Endothelial cell of umbilical vein (primary cell): ENCODE measurements at regions not wholly inside any gene's neighbourhood (a gene's known extent, or its start where the extent isn't known, plus 50 kb on each side); places are given as distances from the start of the nearest gene placed in this dataset.

Experiments used
- BruUV-seq: library from RNA; stranded (reverse); fragments of 400-500 nt; replicated peaks from 2 replicates; lab custom pipeline; 2021; lab: Mats Ljungman, UMichigan
- CTCF ChIA-PET: fragments of 300-600, 350-600 bp; sonication (Branson Sonifier 250); formaldehyde crosslinking; loops from one replicate; lab custom pipeline; 2021; ENCODE audit warnings: antibody characterized with exemption, inconsistent platforms; lab: Charles Lee
- POLR2A ChIA-PET: fragments of 300-600, 350-600 bp; sonication (Branson Sonifier 250); formaldehyde crosslinking; loops from one replicate; lab custom pipeline; 2021; ENCODE audit warnings: antibody characterized with exemption, inconsistent platforms; lab: Charles Lee
- DNase-seq: peaks from one replicate; pipeline ENCODE4 v3.0.0-alpha.2; 2011; ENCODE audit warnings: low read depth, low spot score
- FAIRE-seq: peaks from 2 replicates; lab custom pipeline; 2011; peaks lifted over from hg19 to GRCh38; lab: Jason Lieb, UNC
- H2AFZ ChIP-seq: 2 replicates; pipeline ENCODE4 v1.6.0; 2012; ENCODE audit warnings: low read depth, low read length, control low read depth, inconsistent platforms
- H3K27ac ChIP-seq: 2 replicates; pipeline ENCODE4 v1.5.1; 2011; ENCODE audit warnings: low read depth, mild to moderate bottlenecking, control low read depth, low read length, moderate library complexity; ENCODE audit not compliant: insufficient read depth
- H3K27me3 ChIP-seq, 2 experiments: 2 replicates each; pipeline versions ENCODE4 v1.6.0 to v1.6.1; 2011; ENCODE audit warnings: low read length in 2 of 2, mixed read lengths in 1 of 2; ENCODE audit not compliant: control insufficient read depth in 2 of 2, insufficient read depth in 2 of 2
- H3K36me3 ChIP-seq, 2 experiments: 2 replicates in 1 of 2; 3 replicates in 1 of 2; pipeline ENCODE4 v1.5.1; 2011; ENCODE audit warnings: low read length in 2 of 2, mild to moderate bottlenecking in 1 of 2, moderate library complexity in 1 of 2; ENCODE audit not compliant: control insufficient read depth in 2 of 2, insufficient read depth in 2 of 2; ENCODE audit errors: extremely low read depth in 1 of 2
- H3K4me1 ChIP-seq: 3 replicates; pipeline ENCODE4 v1.5.1; 2011; ENCODE audit warnings: mild to moderate bottlenecking, low read length; ENCODE audit not compliant: control insufficient read depth, insufficient read depth; ENCODE audit errors: extremely low read depth
- H3K4me2 ChIP-seq: 2 replicates; pipeline ENCODE4 v1.6.1; 2011; ENCODE audit warnings: low read length, control low read depth, mixed read lengths; ENCODE audit not compliant: insufficient read depth
- H3K4me3 ChIP-seq, 3 experiments: fragments of 200-600 bp in 1 of 3; sonication (generic), shearing (Covaris generic) in 1 of 3; replicated peaks in 1 of 3; 2 replicates each; pipeline ENCODE4 v1.5.1; 2011 to 2016; ENCODE audit warnings: control low read depth in 3 of 3, low read length in 3 of 3, mild to moderate bottlenecking in 2 of 3, inconsistent platforms in 1 of 3, low read depth in 1 of 3, moderate library complexity in 1 of 3; ENCODE audit not compliant: insufficient read depth in 1 of 3
- H3K79me2 ChIP-seq: 2 replicates; pipeline ENCODE4 v1.6.0; 2012; ENCODE audit warnings: low read length, inconsistent platforms; ENCODE audit not compliant: control insufficient read depth, insufficient read depth
- H3K9ac ChIP-seq: replicated peaks from 2 replicates; pipeline ENCODE3; 2011; ENCODE audit warnings: low read length, control low read depth; ENCODE audit not compliant: insufficient read depth; ENCODE audit errors: extremely low read depth
- H3K9me1 ChIP-seq: replicated peaks from 3 replicates; pipeline ENCODE4 v1.6.0; 2011; ENCODE audit warnings: mild to moderate bottlenecking, low read length; ENCODE audit not compliant: control insufficient read depth, insufficient read depth; ENCODE audit errors: extremely low read depth
- H3K9me3 ChIP-seq: replicated peaks from 2 replicates; pipeline ENCODE4 v1.5.1; 2012; ENCODE audit warnings: low read length, inconsistent platforms; ENCODE audit not compliant: control insufficient read depth, insufficient read depth
- H4K20me1 ChIP-seq: replicated peaks from 2 replicates; pipeline ENCODE3; 2011; ENCODE audit warnings: mild to moderate bottlenecking, low read length; ENCODE audit not compliant: control insufficient read depth, insufficient read depth; ENCODE audit errors: extremely low read depth
- FOS ChIP-seq: IDR thresholded peaks from 2 replicates; pipeline ENCODE4 v1.6.1; 2011; ENCODE audit warnings: mild to moderate bottlenecking, low read length, moderate library complexity, borderline replicate concordance; ENCODE audit not compliant: insufficient read depth
- GATA2 ChIP-seq: IDR thresholded peaks from 2 replicates; pipeline ENCODE4 v1.7.0; 2011; ENCODE audit warnings: low read depth, mild to moderate bottlenecking, moderate library complexity, mixed read lengths, low read length; ENCODE audit not compliant: insufficient read length, insufficient read depth
- JUN ChIP-seq: IDR thresholded peaks from 2 replicates; pipeline ENCODE4 v1.6.1; 2011; ENCODE audit warnings: borderline replicate concordance, low read depth; ENCODE audit not compliant: insufficient read length, insufficient read depth
- MYC ChIP-seq: IDR thresholded peaks from one replicate; pipeline ENCODE4 v1.6.1; 2011; ENCODE audit warnings: mild to moderate bottlenecking, low read depth, low read length
- POLR2A ChIP-seq: IDR thresholded peaks from 2 replicates; pipeline ENCODE4 v1.6.1; 2012; ENCODE audit warnings: low read depth, mild to moderate bottlenecking, control low read depth, low read length
- POLR2AphosphoS5 ChIP-seq: IDR thresholded peaks from 2 replicates; pipeline ENCODE4 v1.6.1; 2012; ENCODE audit warnings: low read depth, mild to moderate bottlenecking, control low read depth, low read length, moderate library complexity; ENCODE audit not compliant: insufficient read depth
- dilution Hi-C: fragments of 300-500 bp; cut with MboI; formaldehyde crosslinking; loops from one replicate; pipeline ENCODE4 v1.15.0; 2019; ENCODE audit warnings: low sequenced_read_pairs; ENCODE audit not compliant: extremely low pct_ligation_motif_present
- intact Hi-C: fragments of 100-400 bp; cut with micrococcal nuclease; formaldehyde crosslinking; loops from one replicate; pipeline ENCODE4 v1.10.0; 2022
- TF ChIP-seq, protein P1 (sequence below): IDR thresholded peaks from 2 replicates; pipeline ENCODE4 v1.6.1; 2011; ENCODE audit not compliant: insufficient read depth, insufficient read length
- TF ChIP-seq, protein P2 (sequence below), 2 donors: IDR thresholded peaks; 1 replicate in 1 of 2; 2 replicates in 1 of 2; pipeline ENCODE4 v1.5.1; 2011; ENCODE audit warnings: low read length in 2 of 2, mild to moderate bottlenecking in 2 of 2, moderate library complexity in 2 of 2, control low read depth in 1 of 2, inconsistent platforms in 1 of 2, low read depth in 1 of 2; ENCODE audit not compliant: insufficient read depth in 1 of 2; ENCODE audit errors: extremely low read depth in 1 of 2

DNA sequence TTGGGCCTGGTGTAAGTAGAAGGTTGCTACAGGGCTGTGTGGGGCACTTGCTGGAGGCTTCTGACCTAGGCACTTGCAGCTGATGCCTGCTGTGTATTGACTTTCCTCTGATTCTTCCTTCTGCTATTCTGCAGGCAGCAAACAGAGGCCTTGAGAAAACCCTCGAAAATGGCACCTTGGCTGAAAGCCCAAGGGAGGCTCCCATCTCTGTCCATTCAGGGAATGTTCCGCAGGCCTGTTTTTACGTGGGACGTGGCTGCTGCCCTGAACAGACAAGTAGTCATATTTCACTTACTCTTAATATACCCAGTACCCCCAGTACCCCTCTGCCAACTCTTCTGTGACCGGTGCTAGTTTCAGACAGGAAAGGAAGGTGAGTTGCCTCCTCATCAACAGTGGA is 664.7 kb downstream of the INHBA start:
- FAIRE-seq (no peak), DNase-seq (no peak)
- Histone ChIP-seq H3K4me3 (no peak overlapping the region), H3K27ac (no peak overlapping the region), H3K9me1 (no peaks in the 10 kb centered on the region), H3K36me3 (no peaks in the 10 kb centered on the region), H4K20me1 (no peaks in the 10 kb centered on the region), H3K79me2 (no peaks in the 10 kb centered on the region), H3K9ac (no peak overlapping the region), H3K27me3 (no peaks in the 10 kb centered on the region), H3K9me3 (no peaks in the 10 kb centered on the region), H3K4me2 (no peak overlapping the region), H2AFZ (no peak overlapping the region), H3K4me1 (no peaks in the 10 kb centered on the region)
- CTCF ChIA-PET, result no interaction called here
- TF ChIP-seq POLR2A, result no peak
- no peak for TF ChIP-seq GATA2
- TF ChIP-seq MYC, result no peak
- intact Hi-C loops (no loop called here), dilution Hi-C loops (no loop called here)
- POLR2A ChIA-PET, result interaction anchor here (0.6 kb wide), 1 partner anchor 187 kb away, joined by 3 read pairs; no protein-coding TSS in a partner anchor
- BruUV-seq, result no TSS peak

DNA sequence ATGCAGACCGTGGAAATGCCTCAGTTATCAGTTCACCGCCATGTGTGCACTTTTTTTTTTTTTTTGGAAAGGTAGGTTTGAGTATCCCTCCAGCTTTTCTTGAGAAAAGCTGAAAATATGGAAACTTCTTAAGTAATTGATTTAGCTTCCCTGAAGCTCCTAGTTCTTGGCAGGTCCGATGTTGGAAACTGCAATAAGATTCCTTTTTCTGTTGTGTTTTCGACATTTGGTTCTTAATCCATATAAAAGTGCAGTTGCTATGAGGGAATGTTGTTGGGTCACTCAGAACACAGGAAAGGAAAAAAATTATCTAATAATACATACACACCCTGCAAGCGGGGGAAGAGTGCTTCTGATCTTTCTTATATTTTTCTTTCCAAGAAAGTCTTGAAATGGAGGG is 665.2 kb downstream of the INHBA start:
- no peak overlapping the region for H3K27ac ChIP-seq
- DNase-seq (no peak), FAIRE-seq (no peak)
- no TSS peak for BruUV-seq
- no peak overlapping the region for H3K9ac ChIP-seq
- H3K9me1 ChIP-seq, result no peaks in the 10 kb centered on the region
- no peaks in the 10 kb centered on the region for H3K9me3 ChIP-seq
- intact Hi-C loops (no loop called here), dilution Hi-C loops (no loop called here)
- H3K27me3 ChIP-seq, result no peaks in the 10 kb centered on the region
- CTCF ChIA-PET, result no interaction called here
- H3K79me2 ChIP-seq, result no peaks in the 10 kb centered on the region
- POLR2A ChIA-PET, result interaction anchor here (0.6 kb wide), 1 partner anchor 187 kb away, joined by 3 read pairs; no protein-coding TSS in a partner anchor
- no peaks in the 10 kb centered on the region for H3K4me1 ChIP-seq
- TF ChIP-seq GATA2, result no peak
- no peak for TF ChIP-seq FOS
- no peak for TF ChIP-seq POLR2A
- no peak for TF ChIP-seq JUN
- TF ChIP-seq MYC, result no peak
- TF ChIP-seq POLR2AphosphoS5, result no peak
- TF ChIP-seq, protein P1, sequence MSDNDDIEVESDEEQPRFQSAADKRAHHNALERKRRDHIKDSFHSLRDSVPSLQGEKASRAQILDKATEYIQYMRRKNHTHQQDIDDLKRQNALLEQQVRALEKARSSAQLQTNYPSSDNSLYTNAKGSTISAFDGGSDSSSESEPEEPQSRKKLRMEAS, result no peak
- TF ChIP-seq, protein P2, sequence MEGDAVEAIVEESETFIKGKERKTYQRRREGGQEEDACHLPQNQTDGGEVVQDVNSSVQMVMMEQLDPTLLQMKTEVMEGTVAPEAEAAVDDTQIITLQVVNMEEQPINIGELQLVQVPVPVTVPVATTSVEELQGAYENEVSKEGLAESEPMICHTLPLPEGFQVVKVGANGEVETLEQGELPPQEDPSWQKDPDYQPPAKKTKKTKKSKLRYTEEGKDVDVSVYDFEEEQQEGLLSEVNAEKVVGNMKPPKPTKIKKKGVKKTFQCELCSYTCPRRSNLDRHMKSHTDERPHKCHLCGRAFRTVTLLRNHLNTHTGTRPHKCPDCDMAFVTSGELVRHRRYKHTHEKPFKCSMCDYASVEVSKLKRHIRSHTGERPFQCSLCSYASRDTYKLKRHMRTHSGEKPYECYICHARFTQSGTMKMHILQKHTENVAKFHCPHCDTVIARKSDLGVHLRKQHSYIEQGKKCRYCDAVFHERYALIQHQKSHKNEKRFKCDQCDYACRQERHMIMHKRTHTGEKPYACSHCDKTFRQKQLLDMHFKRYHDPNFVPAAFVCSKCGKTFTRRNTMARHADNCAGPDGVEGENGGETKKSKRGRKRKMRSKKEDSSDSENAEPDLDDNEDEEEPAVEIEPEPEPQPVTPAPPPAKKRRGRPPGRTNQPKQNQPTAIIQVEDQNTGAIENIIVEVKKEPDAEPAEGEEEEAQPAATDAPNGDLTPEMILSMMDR (IDR thresholded peaks at IDR 0.05; ENCODE audit: extremely low read depth in 1 of 2, insufficient read depth in 1 of 2, low read depth in 1 of 2, low read length in 2 of 2), result no peak
- no peaks in the 10 kb centered on the region for H3K36me3 ChIP-seq
- no peak overlapping the region for H2AFZ ChIP-seq
- H3K4me3 ChIP-seq, result no peak overlapping the region
- no peak overlapping the region for H3K4me2 ChIP-seq
- H4K20me1 ChIP-seq, result no peaks in the 10 kb centered on the region
